ENCODE measurements at regions not wholly inside any gene's neighbourhood (a gene's known extent, or its start where the extent isn't known, plus 50 kb on each side); places are given as distances from the start of the nearest gene placed in this dataset.

DNA sequence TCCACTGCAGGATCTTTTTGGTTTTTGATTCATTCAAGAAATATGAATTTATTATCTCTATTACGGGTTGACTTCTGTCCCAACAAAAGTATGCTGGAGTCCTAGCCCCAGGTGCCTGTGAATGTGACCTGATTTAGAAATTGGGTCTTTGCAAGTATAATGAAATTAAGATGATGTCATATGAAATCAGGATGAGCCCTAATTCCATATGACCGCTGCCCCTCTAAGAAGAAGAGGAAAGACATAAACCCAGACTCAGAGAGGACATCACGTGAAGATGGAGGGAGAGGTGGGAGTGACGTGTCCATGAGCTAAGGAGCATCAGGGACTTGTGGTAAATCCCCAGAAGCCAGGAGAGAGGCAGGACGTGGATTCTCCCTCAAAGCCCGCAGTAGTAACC is 287.1 kb downstream of the LPIN1 start:
- no peak for DNase-seq

DNA sequence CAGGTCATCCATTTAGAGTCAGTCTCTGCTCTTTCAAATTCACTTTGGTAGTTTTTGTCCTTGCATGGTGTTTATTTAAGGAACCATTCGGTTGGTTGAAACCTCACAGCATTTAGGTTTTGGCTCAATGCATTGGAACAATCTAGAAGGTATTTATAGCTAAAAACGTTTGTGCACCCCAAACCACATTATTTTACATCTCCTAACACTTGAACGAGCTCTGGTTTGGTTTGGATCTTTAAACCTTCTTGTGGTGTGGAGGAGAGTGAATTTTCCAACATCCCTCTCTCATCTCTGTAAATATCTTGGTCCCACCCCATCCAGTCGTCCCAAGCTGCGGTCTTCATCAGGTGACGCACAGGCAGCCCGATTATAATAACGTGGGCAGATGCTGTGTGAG is 287.9 kb downstream of the LPIN1 start:
- DNase-seq, result no peak

DNA sequence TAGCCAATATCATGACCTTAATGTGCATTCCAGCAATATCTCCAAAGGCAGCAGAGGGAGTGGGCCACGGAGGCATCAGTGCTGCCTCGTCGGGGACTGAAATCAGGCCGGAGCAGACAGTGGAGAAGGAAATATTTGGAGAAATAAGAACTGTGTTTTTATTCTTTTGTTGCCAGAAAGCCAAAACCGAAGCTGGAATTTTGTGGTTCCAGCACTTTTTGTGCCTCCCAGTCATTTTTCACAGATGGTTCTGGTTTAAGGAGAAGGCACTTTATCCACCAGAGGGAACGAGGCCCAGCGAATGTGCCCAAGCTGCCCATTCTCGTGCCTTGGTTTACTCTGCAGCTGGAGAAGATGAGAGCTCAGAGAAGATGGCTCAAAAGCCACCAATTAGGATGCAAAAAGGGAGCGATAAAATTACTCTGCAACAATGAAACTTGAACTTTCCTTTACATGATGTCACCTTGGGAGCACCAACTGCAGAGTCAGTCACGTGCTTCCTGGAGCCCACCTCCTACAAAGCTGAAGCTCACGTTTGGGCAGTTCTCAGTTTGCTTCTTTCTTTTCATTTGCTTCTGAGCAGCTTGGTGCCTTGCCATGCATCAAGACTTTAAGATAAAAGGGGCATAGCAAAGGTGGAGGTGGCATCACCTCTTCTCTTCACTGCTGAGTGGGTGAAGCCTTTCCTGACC is 288.7 kb downstream of the LPIN1 start:
- no peak for DNase-seq

DNA sequence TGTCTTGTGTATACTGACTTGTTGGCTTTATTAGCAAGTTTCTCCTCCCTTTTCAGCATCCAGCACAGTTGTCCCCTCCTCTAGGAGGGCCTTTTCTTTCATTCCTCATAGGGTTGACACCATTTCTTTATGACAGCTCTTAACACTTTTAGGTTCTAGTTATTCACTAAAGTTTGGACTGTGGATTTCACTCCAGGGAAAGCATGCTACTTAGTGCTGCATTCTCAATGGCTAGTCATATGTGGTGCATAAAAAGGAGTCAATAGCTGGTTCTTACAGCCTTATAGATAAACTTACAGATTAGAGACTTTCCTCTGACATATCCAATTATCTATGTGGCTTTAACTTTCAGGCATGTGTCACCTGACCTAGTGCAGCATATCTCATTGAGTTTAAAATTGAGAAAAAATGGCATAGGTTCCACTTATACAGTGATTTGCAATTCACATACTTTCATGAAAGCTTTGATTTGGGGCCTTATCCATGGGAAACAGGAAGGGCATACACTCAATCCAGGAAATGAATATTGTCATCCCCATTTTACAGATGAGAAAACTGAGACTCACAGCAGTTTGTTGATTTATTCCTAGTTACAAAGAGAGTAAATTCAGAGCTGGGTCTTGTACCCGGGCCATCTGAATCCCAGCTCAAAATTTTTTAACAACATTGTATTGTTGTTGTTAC is 289.7 kb downstream of the LPIN1 start:
- no peak for DNase-seq

DNA sequence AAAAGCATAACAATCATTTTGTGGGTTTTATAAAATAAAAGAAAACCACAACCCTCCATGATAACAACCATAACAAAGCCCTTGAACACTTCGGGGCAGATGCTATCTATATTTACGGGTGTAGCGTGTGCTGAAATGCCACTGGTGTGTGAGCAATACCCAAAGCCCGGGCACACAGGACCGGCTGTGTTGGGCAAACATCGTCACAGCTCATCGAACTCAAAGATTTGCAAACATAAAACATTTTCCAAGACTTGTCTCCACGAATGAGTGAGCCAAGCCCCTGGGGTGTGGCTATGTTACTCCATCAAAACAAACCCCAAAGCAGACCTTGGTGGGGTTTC is 290.2 kb downstream of the LPIN1 start:
- DNase-seq, result peak; percentile 12

DNA sequence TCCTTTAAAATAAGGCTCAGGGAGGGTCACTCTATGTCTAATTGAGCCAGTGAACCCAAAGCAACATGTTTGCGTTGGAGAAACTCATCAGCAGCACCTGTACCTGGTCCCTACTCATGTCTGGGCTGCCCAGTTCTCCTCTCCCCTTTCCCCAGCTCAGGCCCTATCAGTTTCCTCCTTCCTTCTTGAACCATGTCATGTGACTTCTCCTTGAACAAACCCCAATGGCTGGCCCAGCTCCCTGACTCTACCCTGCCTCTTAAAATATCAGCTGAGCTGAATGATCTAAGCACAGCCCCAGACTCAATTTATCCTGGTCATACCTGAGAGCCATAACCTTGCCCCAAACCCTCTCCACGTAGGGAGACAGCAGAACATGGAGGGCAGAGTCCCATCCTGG is 290.9 kb downstream of the LPIN1 start:
- DNase-seq, result no peak

DNA sequence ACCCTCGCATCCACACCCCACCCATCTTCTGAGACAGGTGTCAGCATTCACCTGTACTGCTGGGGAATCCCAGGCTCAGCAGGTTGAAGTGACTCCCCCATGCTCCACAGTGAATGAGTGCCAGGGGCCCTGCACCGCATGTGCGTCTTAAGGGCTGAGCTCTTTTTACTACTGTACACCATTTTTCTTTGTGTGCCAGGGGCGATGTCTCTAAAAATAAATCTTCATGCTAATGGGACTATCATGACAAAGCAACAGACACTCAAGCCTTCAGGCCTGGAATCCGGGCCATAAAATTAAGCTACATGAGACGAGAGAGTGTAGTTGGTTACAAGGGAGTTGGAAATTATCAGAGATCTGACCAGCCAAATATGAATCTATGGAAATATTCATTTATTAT is 294.8 kb downstream of the LPIN1 start:
- no peak for DNase-seq

DNA sequence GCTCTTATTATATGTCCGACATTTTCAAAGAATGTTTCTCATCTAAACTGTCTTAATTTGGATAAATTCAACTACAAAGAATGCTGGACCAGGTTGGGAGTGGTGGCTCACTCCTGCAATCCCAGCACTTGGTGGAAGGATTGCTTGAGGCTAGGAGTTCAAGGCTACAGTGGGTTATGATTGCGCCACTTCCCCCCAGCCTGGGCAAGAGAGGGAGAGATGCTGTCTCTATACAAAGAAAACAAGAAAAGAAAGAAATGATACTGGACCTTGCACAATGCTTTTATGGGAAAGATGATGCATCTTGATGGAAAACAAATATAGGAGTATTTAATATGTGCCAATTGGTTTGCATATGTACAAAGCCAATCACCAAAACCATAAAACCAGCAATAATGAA is 296.7 kb downstream of the LPIN1 start:
- DNase-seq, result no peak

DNA sequence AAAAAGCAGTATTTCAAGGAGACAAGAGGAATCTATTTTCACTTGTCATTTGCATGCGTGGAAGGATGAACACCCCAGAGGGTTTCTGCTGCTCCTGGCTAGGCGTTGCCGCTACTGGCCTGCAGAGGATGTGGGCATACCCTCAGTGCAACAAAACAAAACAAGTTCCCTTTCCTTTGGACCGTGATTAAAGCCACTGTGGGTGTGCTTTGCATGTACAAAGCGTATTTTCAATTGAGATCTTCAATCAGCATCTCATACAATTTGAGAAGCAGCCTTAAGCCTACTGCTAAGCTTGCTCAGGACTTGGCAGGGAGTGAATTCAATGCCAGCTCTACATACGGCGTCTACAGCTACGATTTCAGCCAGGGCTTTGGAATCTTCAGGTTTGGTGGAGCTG is 298.4 kb downstream of the LPIN1 start:
- peak; percentile 44 for DNase-seq

DNA sequence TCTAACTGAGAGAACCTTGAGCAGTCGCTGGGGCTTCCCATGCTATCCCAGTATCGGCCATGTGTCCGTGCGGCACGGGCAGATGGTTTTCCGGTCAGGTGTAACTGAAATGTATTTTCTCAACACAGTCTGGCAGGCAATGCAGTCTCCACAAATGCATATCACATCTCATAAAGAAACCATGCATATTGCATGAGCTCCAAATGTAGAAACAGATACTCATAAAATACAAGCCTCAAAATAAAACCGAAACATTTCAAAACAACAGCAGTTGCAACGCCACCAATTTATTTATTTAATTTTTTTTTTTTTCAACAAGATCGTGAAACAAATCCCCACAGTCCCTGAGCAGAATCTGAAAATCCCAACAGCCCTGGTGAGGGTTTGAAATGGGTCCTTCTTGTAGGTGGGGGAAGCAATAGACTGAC is 299.4 kb downstream of the LPIN1 start:
- no peak for DNase-seq

DNA sequence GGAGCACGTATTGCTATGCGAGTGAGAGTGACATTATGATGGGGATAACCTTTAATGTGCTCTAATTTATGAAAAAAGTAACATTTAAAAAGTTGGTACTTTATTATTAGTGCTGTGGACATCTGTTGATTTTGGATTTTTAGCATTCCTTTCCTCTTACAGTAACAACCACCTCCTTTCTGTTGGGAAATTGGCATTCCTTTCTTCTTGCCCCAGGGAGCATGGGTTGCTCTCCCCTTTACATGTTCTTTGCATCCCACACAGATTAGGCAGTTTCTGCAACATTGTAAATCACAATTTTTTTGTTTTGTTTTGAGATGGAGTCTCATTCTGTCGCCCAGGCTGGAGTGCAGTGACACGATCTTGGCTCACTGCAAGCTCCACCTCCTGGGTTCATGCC is 300.2 kb downstream of the LPIN1 start:
- no peak for DNase-seq

DNA sequence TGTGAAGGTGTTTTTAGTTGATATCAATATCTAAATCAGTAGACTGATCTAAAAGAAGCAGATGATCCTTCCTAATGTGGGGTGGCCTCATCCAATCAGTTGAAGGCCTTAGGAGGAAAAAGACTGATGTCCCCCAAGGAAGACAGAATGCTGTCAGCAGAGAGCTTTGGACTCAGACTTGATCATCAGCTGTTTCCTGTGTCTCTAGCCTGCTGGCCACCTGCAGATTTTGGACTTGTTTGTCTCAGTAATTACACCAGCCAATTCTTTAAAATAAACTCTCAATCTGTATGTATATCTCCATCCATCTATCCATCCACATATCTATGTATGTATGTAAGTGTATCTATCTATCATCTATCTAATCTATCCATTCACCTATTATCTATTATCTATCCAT is 301.3 kb downstream of the LPIN1 start:
- DNase-seq, result no peak

DNA sequence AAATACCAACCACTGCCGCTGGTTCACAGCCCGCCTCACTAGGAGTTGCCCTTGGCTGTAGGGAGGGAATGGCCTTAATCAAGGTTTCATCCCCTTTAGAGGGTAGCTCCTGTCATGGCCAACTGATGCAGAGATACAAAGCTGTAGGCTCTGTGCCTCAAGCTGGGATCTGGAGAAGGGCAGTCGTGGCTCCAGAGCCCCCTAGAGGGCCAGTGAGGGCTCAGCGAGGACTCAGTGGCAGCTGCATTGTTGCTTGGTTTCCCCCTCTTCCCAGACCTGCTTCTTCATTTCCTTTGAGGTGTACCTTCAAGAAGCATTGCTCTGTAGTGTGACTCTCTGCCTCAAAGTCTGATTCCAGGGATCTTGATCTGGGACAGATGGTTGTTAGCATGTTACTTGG is 302.1 kb downstream of the LPIN1 start:
- DNase-seq, result no peak

DNA sequence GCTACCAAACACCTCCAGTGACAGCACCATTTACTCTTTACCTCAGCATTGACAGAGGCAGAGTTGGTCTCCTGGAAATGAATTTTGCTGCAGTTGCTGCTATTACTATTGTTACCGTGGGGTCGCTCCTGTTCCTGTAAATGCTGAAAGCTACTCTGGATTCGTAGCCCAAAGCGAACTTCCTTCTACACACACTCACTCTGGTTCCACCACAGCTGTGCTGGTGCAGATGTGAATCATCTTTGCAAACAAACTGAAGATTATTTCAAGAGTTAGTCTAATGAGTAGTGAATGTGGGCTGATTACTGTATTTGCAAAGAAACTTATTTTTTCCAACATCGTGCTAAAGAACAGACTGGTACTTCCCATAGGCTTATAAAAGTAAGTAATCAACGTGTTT is 304.0 kb downstream of the LPIN1 start:
- no peak for DNase-seq

DNA sequence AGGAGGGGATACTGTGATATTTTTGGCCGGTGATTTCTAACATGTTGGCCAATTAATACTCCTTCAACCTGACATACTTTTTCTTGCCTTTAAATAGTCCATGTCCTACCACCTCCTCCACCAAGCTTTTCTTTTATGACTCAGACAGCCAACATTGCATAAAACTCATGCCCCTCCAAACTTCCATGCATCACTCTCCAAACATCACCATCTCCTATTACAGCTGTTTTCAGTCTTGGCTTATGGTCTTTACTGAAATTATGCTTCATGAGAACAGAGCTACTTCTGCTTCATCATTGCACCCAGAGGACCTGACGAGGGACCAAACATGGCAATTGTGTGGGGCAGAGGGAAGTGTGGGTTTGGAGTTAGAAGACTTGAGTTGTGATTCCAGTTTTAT is 305.4 kb downstream of the LPIN1 start:
- no peak for DNase-seq

DNA sequence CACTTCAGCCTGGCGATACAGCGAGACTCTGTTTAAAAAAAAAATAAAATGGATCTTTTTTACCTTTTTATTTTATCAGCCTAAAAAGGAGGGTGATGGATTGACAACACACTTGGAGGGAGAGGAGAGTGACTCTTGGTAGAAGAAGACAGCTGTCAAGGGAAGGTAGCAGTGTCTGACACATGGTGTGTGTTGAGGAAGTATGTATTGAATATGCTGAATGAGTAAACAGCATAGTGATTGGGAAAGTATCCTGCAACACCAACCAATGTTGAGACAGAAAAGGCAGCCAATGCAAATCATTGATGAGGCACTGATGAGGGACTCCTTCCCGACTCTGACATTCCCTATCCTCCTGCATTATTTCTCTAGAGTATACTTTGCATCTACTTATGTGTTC is 306.4 kb downstream of the LPIN1 start:
- no peak for DNase-seq

DNA sequence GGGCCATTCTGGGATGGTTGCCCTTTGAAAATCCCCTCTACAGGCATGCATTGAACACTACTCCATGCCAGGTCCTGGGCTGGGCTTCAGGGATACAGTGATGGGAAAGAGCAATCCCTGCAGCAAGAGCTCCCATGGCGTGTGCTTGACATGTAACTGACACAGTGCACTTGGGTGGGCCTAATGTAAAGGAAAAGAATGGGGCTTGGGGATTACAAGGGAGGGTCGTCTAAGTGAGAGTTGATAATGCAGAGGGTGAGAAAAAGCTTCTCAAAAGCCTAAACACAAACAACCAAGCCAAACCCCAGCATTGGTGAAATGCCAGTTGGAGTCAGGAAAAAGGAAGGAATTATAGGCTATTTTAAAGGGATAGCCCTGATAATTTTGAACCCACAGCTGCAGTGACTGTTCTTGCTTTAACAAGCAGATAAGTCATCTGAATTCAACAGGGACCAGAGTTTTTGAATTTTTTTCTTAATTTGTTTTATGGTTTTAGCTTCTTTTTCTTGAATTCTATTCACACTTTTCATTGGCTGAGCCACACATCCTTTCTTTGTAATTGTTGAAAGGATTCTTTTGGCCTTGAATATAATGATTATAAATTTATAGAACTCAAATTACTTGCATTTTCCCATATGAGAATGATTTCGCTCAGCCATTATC is 308.7 kb downstream of the LPIN1 start:
- no peak for DNase-seq

DNA sequence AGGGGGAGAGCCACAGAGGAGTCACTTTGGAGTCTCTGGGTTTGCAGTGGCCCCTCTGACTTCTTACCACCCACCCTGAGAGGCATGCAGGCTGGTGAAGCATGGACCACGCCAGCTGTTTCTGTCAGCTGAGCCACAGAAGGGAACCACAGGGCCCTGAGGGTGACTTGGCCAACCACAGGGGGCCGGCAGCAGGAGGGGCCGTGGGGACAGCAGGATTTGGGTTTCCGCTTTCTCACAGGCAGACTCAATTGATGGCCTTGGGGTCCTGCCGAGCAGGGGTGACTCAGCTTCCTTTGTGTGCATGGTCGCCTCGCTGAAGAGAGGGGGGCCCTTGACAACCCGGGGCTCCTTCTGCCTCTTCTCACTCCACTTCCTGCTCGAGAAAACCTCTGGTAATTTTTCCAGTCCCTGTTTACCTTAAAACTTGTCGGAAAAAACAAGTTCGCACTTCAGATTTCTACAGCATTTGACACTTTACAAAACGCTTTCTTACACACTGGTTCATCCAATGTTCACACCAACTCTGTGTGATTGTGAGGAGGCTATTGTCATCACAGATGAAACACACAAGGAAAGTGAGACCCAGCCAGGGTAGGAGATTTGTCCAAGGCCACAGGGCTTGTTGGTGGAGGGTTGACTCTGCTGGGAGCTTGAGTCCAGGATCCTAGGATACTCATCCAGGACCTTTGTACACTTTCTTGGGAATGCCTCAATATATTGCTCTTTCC is 311.2 kb downstream of the LPIN1 start:
- peak; percentile 39 for DNase-seq

DNA sequence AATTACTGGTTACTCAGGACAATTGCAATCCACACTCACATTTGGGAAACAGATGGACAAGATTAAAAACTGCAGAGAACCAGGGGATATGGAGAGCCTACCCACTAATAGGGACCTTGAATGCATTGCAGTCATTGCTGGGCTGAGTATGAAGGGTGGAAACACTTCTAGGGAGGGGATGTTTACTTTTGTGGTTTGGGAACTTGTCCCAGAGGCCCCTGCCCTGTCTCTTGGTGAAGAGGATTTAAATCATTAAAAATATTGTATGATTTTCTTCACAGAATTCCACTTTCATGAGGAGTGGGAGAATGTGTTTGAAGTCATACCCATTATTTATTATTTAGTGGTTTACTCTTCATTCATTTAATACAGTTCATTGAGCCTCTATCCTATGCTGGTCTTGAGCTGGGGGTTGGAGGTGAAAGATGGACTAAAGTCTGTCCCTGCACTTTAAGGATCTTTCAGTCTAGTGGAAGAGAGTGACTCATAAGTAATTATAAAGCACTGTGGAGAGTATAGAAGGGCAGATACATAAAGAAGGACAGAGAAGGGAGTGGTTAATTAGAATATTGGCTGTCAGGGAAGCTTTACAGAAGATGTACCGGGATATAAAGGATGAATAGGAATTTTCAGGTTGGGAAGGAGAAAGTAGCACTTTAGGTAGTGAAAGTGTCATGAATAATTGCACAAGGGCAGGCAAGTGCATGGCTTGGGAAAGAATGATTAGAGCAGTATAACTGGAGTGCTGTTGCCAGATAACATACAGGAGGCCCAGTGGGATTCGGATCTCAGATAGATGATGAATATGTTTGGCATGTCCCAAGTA is 313.4 kb downstream of the LPIN1 start:
- no peak for DNase-seq

DNA sequence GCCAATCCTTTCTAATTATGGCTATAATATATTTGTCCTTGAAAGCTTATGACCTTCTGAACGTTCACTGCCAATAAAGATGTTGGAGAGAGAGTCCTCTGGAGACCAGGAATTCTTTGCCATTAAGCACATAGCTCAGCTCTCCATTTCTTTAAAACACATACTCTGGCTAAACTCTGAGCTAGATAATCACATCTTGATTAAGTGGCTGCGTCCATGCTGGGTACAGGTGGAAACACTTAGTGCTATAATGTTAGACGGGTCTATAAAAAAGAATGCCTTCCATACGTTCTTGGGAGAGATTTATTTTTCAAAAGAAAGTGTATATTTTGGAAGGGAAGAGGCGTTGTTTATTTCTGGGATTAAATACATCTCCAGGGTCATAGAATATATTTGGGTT is 314.5 kb downstream of the LPIN1 start:
- DNase-seq, result no peak

DNA sequence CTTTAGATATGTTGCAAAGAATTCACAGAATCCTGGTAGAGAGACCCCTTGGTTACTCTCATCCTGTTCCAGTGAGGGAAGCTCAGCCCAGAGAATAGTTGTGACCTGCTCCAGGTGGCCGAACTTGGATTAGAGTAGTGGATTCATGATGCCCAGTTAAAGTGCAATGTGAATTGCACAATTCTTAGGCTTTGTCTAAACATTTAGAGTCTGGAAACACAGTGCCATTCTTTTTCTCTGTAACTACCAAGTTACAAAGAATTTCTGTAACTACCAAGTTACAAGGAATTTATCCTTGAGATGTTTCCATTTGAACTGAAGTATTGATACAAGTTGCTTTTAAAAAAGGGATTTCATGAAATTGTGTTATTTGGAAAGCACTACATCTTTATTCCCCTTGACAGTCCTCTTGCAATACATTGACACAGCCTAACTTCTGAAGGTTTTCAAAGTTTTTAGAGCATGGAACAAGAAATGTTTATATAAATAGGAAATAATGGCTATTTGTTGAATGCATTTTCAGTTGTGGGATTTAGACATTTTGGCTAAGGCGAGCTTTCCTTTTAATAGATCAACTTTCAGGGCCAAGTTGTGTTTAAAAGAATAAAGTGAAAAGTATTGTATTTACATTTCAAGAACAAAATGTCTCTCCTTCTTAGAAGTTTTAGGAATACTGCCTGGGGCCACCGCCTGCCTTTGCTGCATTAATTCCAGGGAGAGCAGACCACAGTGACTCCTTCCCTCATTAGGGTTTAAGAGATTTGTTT is 315.0 kb downstream of the LPIN1 start:
- no peak for DNase-seq

DNA sequence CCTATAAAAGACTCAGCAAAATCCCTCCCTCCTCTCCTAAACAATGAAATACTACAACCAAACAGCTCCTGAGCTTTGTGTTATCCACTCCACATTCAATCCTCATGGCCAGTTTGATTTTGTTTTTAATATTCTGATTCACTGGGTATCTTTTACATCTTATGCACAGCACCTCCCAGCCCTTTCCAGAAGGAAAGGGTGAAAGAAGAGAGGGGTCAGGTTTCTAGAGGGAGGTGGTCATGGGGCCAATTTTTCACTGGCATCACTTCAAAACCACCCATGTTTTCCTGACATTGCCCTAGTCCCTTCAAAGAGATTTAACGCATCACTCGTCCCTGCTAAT is 315.6 kb downstream of the LPIN1 start:
- DNase-seq, result no peak

Data from CD4-positive, alpha-beta T cell treated with Interleukin-10 for 1 hour (primary cell).